Amniotic epithelial cell (primary cell): ENCODE measurements at regions not wholly inside any gene's neighbourhood (a gene's known extent, or its start where the extent isn't known, plus 50 kb on each side); places are given as distances from the start of the nearest gene placed in this dataset.

Experiments used
- DNase-seq: peaks from one replicate; pipeline ENCODE4 v3.0.0-alpha.2; 2010; ENCODE audit warnings: low read depth

DNA sequence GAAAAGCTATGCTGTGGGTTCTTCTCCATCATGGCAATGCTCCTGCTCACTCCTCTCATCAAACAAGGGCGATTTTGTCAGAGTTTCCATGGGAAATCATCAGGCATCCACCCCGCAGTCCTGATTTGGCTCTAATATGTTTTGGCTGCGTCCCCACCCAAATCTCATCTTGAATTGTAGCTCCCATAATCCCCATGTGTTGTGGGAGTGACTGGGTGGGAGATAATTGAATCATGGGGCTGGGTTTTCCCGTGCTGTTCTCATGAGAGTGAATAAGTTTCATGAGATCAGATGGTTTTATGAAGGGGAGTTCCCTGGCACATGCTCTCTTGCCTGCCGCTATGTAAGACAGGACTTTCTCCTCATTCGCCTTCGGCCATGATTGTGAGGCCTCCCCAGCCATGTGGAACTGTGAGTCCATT lies 163.8 kb downstream of the GADD45G start:
- DNase-seq = no peak

DNA sequence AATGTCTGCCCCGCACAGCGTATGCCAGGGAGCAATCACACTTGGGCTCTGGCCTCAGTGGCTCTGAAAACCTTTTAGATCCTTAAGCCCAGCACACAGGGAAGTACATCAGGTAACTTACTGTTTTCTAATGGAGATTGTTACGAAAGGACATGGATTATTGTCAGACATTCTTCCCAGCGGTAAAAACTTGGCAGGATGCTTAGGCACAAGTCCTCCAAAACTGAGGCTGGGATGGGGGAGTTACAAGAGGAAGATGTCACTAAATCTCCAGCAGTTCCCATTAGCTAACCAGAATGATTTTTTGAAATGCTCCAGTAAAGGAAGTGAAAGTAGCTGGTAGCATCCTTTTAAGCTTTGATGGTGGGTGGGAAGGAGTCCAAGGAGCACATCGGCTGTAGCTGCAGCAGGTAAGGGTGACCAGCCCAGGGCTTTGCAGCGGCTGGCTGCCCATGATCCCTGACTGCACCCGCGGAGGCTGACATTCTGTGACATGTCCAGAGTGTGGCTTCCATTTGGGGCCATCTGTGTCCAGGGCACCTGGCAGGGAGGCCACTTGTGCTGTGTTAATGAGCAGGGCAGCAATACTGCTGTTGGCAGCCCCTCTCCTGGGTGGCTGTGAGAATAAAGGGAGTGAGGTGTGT lies 165.8 kb downstream of the GADD45G start:
- DNase-seq = no peak

DNA sequence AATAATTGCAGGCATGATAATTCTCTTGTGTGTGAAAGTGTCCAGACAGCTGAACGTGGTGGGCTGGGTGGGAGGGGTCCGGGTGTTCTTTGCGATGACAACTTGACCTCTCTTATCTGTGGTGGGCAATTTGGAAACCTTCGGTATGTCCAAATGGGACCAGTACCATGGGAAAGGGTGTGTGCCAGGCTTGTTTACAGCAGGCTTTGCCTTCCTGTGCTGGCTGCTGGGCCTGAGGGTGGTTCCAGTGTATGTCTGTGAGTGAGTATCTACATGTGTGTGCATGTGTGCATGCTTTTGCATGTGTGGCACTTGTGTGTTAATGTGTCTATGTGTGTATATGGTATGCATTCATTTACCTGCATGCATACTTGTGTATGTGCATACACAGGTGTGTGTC lies 166.4 kb downstream of the GADD45G start:
- no peak for DNase-seq

DNA sequence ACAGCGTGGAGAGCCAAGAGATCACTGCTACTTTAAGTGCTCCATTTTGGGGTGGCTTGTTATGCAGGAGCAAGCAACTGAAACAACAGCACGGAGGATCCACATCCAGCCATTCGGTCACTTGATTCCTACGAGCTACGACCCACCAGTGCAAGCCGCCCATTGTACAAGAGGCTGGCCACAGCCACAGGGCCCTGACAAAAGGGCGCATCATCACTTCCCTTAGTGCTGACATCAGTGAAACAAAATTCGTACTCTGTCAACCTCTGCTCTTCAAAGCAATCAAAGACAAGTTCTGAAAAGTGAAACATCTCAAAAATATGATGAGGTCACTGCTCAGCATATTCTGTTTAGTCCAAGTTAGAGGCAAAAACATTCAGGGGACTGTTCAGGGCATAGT lies 168.4 kb downstream of the GADD45G start:
- DNase-seq = no peak

DNA sequence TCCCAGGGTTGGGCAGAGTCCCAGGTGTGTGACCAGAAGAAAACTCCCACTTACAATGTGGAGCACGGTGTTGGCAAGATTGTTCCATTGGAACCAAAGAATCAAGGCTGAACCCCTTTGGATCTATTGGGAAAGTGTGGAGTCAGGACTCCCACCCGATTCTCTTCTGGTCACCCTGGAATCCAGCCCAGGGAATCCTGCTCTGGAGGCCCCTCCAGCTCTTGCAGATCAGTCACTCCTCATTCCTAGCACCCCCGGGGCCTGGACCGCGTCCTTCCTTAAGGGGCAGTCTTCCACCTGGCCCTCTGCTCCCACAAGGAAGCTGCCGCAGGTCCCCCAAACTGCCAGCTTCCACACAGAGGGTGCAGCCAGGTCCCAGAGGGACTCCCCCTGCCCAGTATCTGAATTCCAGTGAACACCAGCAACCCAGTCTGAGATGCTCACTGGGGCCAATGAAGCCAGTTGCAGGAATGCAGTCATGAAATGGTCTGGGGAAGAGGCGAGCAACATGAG lies 170.1 kb downstream of the GADD45G start:
- DNase-seq = no peak

DNA sequence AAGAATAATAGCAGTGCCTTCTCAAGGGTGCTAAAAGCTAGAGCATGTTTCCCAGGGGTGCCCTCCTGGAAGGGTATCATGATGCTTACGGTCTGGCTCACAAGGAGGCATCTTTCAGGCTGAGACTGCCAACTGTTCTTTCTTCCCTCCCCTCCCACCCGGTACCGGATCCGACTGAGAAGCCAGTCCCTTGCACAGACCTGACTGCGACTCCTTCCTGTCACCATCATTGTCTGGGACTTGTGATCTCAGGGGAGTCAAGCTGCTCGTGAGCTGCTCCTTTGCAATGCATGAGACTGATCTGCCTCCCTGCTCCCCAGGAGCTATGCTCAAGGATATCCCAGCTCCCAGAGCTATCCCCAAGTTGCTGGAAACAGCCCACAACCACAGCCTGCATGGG lies 170.8 kb downstream of the GADD45G start:
- no peak for DNase-seq

DNA sequence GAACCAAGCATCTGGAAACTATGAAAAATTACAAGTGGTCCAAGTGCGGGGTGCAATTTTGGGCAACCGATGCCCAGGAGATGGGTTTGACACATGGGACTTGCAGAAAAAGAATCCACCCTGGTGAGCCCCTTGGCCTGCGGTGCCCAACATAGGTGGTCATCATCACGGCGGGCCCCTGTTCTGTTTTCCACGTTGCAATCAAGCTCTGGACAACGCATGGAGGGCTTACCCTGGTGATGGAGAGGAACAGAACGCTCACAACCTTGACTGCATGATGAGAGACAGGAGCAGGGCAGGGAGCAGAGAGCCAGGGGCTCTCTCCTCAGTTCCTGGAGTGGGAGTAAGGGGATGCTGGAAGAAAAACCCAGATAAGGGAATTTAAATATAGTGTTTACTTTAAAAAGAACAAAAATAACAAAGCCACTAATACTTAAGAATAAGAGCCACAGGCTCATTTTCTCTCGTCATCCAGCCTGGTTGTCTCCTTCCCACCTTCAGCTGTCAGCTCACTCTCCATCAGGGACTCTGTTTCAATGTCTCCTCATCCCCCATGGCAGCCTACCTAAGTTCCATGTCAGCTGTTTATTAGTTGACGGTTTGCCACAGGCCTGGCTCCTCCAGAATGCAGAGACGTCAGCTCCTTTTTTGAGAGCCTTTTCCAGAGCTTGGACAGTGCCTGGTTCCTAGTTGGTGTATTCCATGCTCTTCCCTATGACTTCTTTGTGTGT lies 172.1 kb downstream of the GADD45G start:
- no peak for DNase-seq

DNA sequence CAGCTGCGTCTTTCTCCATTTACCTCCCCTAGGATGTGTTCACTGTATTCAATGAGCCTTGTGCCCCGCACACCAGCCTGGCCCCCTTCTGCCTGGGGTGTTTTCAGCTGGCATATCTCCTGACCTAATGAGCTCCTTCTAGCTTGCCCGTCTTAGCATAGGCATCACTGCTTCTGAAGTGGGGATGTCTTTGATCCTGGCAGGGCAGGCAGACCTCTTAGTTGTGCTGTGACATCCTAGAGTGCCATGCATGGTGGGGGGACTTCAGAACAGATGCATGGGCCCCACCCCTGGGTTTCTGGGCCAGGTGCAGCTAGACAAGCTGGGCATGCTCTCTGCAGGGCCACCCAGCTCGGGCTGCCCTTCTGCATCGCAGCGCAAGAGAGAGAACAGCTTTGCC lies 172.7 kb downstream of the GADD45G start:
- no peak for DNase-seq

DNA sequence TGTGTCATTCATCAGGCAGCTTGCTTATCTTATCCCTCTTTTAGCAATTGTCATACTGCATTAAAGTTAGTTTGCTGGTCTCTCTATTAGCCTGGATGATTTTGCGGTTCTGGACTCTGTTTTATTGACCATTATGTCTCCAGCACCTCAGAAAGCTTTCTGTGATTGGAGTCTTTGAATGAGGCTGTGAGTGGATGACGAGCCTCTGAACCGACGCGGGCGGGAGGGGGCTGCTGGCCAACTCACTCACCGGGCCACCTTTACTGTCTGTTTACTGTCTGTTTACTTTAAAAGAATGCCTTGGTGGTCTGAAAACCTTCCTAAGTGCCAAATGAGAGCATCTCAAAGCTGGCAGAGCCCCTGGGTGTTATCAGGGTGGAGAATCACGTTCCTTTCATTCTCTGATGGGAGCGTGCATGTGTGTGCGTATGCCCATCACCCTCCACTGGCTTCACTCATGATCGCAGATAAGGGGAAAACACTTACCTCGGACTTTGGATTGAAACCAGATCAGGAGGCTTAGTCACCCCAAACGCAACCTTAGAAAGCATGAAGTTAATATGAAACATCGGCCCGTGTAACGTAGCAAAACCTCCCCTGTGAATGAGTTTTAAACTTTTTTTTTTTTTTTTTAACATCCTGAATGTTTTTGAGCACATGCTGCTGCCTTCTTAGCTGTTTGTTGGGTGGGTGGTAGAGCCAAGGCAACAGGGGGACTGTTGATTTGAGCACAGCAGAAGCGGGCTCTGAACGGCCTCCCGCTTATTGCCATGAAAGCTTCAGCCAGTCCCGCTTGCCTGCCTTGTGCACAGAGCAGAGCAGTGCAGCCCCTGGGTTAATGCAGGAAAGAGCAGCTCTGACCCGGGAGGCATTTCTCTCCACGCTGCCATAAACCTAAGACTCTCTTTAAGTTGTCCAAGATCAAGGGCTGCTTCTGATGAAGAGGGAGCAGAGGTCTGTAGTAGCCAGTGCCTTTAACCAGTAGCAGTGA lies 173.6 kb downstream of the GADD45G start:
- DNase-seq = peak; percentile 61

DNA sequence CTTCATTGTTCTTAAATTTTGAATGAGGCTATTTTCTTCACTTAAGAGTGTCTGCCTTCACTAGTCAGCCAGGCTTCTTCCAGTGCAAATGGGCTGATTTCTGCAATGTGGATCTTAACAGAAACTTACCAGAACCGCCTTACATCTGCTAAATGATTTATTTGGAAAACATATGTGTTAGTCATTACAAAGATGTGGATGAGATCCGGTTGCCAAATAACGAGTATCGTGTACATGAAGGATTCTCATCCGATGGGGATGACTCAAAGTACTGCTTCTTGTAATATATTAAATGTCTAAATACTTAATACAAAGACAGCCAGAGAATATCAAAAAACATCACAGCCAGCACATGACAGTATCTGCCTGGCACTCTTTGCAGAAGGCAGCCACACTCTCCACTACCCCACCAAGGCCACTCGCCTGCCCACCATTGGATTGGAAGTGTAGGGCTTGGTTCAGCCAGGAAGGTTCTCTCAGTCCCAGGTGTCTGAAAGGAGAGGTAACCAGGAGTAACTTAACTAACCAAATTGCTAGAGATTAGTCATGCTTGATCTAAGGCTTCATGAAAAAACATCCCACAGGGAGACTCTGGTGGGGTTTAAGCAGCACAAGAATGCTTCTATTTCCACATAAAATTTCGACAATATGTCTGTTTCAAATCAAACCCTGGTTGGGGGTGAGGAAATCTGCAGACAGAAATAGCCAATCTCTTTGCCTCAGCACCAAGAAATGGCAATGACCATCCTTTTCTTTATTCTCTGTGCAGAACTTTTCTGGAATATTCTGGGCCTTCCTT lies 174.8 kb downstream of the GADD45G start:
- DNase-seq = peak; percentile 69

DNA sequence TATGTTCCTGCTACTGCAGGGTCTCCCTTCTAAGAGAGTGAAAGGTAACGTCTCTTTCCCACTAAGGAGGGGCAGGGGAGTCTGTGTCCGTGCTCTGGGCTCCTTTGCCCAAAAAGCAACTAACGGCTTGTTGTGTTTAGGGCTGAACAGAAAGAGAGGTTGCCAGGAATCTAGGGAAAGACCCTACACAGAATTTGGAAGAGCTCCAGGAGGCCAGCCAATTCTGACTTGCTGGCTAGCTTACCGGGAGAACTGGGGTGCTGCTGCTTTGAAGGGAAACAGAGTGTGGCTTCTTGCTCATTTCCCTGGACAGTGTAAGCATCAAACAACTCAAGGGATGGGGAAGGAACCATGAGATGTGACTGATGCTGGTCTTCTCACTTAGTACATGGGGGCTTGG lies 176.1 kb downstream of the GADD45G start:
- no peak for DNase-seq

DNA sequence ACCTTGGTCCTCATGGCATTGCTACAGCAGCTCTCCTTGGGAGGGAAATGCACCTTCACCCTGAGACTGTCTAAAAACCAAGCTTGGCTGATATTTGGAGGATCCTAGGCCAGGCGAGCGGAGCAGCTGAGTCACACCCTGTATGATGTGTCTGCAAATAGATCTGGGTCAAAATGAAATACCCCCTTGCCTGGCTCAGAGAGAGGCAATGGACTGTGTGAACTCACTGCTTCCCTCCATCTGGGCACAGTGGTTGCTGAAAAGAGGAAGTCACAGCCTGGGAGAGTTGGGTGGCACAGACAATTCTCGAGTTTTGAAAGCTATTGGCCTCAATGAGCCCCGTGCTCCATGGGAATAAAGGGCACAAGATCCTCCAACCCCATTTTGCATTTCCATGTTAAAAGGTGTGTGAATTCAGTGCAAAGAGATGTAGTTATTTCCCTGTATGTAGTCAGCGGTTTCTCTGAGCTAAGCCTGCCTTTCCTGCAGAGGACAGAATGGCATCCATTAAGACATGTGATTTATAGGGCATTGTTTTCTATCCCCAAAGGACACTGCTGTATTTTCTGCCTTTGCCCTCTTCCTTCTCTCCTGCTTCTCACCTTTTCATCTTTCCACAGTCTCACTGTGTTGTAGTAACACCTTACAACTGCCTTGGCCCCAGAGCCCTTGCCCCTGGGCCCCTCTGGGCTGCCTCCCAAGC lies 177.2 kb downstream of the GADD45G start:
- no peak for DNase-seq

DNA sequence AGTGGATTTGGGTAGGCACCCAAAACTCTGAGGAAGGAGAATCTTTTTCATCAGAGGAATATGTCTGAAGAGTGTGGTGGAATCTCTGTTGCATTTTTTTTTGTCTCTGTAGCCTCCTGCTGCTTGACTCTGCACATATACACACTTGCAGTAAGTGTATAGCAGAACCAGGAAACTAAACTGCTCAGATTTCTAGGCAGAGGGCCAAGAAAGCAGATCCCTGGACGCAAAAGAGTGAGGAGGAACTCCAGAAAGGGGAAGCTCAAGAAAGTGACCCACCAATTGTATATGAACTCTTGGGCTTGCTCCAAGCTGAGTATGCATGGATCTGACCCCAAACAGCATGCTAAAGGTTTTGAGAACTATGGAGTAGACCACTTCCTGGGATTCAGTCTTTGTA lies 181.8 kb downstream of the GADD45G start:
- no peak for DNase-seq

DNA sequence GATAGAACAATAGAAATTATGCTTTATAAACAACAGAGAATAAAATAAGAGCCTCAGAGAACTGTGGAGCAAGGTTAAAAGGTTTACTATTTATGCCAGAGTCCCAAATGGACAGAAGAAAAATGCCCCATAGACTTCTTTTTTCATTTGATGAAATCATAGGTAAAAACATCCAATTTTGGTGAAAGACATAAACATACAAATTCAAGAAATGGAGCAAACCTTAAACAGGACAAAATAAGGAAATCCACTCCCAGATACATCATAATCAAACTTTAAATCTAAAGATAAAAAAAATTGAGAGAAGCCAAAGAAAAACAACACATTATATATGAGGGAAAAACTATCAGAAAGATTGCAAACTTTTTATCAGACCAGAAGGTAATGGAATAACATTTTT lies 182.8 kb downstream of the GADD45G start:
- DNase-seq = no peak

DNA sequence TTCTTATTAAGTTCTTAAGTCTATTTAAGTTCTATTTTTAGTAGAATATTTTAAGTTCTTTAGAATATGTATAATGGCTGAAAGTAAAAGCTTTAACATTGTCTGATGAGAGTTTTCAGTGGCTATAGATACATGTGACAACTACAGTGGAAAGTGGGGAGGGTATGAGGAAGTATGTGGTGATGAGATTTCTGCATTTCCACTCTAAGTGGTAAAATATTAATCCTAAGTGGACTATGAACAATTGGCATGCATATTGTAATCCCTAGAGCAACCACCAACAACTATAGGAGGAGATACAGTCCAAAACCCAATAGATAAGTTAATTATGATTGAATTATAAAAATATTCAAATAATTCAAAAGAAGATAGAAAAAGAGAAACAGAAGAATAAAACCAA lies 183.6 kb downstream of the GADD45G start:
- DNase-seq = no peak

DNA sequence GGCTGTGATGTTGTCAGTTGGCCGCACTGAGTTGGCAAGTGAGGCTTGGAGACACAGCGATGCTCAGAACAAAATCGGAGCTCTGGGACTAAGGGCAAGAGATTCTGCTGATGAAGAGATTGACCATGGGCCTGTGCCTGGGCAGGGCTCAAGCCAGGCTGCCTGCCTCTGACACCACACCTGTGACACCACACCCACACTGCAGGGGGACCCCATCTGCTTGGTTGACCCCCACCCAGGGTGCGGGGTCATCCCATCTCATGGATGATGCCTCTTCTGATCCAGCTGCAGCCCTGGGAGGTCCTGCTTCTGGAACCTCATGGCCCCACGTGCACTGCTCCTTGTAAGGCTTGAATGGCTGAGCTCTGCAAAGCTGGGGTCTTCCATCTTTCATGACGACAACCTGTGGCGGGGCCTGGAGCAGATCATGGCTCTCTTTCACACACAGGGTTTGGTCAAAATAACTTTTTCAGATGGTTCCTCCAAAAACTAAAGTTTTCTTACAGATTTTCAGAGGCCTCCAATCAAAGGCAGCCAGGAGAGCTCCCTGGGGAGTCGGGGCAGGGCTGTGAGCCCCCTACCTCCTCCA lies 185.2 kb downstream of the GADD45G start:
- no peak for DNase-seq

DNA sequence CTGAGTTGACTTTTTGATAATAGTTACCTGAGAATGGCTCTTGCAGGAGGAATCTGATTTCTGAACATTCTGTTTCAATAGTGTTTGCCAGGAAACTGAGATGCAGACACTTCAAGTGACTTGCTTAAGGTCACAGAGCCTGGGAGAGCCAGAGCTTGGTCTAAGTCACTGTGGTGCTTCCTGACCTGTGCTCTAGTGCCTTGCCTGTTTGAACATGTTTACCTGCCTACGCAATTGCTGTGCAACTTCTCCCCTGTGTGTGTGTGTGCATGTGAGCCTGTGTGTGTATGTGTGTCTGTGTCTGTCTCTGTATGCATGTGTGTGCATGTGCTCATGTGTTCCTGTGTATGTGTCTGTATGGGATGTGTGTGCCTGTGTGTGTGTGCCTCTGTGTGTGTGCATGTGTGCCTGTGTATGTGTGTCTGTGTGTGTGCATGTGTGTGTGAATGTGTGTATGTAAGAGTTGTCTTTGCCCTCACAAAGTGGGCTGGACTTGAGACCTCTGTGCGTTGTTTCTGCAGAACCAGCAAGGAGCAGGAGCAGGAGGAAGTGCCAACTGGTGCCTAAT lies 185.8 kb downstream of the GADD45G start:
- DNase-seq = no peak

DNA sequence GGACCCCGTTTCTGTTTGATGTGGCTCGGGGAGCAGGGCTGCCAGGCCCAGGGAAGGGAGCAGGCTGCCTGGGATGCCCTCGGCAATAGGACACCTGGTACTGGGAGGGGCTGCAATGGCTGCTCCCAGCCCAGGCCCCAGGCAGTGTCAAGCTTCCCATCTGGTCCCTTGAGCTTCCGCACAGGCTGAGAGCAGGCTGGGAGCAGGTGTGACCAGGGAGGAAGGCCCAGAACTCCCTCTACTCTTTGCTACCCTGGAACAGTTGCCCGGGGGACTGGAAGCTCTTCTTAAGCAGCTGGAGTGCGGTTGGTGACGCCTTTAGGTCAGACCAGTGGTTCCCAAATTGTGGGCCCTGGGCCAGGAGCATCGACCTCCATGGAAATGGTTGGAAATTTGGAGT lies 186.9 kb downstream of the GADD45G start:
- DNase-seq = no peak

DNA sequence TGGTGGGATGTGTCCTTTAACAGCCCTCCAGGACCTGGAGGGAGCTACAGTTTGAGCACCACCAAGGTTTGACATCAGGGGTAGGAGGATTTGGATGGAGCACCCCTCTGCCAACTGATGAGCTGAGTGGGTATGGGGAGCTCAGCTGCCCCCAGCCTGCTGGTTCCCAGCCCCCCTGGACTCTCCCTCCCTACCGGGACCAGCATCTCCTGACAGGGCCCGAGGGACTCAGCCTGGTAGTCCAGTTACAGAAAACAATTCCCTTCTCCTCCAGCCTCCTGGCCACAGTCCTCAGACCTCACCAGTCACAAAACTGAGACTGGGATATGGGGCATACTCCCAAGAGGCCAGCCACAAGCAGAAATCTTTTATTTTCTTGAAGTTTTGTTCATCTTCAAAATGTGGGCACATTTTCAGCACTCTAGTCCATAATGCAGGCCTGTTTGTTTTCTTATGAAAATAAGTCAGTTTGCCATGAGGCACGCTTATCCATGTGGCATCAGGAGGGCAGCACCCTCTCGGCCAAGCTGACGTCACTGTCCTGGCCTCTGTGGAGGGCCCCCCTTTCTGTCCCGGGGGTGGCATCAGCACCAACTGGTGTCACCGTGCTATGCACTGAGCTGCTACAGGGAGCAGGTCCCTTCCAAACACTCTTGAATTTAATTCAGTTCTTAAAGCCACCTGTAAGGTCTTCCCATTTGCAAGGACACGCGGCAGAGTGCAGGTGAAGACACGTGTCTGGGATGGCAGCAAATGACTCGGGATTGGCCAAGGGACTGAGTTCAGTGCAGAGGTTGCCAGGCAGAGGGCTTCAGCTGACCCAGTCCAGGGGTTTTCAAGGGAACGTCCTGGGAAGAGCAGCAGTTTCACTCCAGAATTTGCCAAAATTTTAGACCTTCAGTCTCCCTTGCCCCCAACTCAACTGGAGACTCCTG lies 187.6 kb downstream of the GADD45G start:
- no peak for DNase-seq
